Adrenal gland (tissue), 9 donors: ENCODE measurements at regions not wholly inside any gene's neighbourhood (a gene's known extent, or its start where the extent isn't known, plus 50 kb on each side); places are given as distances from the start of the nearest gene placed in this dataset.

Experiments used
- DNase-seq, 7 donors: peaks; one replicate each; pipeline ENCODE4 v3.0.0-alpha.2; 2019 to 2020
- H3K27ac ChIP-seq, 5 donors: fragments of 200-600 bp; sonication (generic) in 4 of 5; 1 replicate in 3 of 5; 2 replicates in 2 of 5; pipeline versions ENCODE4 v1.5.1 to v1.8.0; 2016 to 2020; ENCODE audit warnings: mild to moderate bottlenecking in 1 of 5
- H3K27me3 ChIP-seq: fragments of 200-600 bp; 2 replicates; pipeline ENCODE4 v1.8.0; 2021
- H3K36me3 ChIP-seq, 2 donors: fragments of 200-600 bp; replicated peaks in 1 of 2; 1 replicate in 1 of 2; 2 replicates in 1 of 2; pipeline versions ENCODE4 v1.5.1 to v1.8.0; 2018 to 2022
- H3K4me1 ChIP-seq, 2 donors: fragments of 200-600 bp; replicated peaks in 1 of 2; 1 replicate in 1 of 2; 2 replicates in 1 of 2; pipeline versions ENCODE4 v1.5.1 to v1.8.0; 2018 to 2021
- H3K4me3 ChIP-seq, 4 donors: fragments of 200-600 bp; sonication (generic) in 3 of 4; one replicate each; pipeline ENCODE4 v1.5.1; 2016 to 2018
- H3K9me3 ChIP-seq, 3 donors: fragments of 200-600 bp; sonication (generic) in 1 of 3; replicated peaks in 1 of 3; 1 replicate in 2 of 3; 2 replicates in 1 of 3; pipeline versions ENCODE4 v1.5.1 to v1.8.0; 2016 to 2021
- CTCF ChIP-seq, 6 experiments: fragments of 450-650 bp in 4 of 6; fragments of 200-600 bp in 2 of 6; sonication (generic) in 1 of 6; IDR thresholded peaks; 1 replicate in 5 of 6; 2 replicates in 1 of 6; pipeline versions ENCODE4 v1.5.1 to v1.8.0; 2016 to 2021; ENCODE audit warnings: antibody characterized with exemption in 6 of 6, mild to moderate bottlenecking in 2 of 6, moderate library complexity in 1 of 6
- POLR2A ChIP-seq, 2 donors: fragments of 450-650 bp; IDR thresholded peaks; one replicate each; pipeline ENCODE4 v1.6.1; 2017; ENCODE audit warnings: antibody characterized with exemption in 2 of 2, mild to moderate bottlenecking in 2 of 2, moderate library complexity in 1 of 2
- WGBS, 4 donors: extraction: QIAGEN DNeasy Blood & Tissue Kit in 2 of 4; methylation state at CpG; one replicate each; pipeline versions ENCODE4 v1.1.5 to v1.1.7; 2013 to 2017; 5-methylcytosine and 5-hydroxymethylcytosine counted together
- intact Hi-C, 2 donors: fragments of 100-400 bp; cut with DNase I; formaldehyde crosslinking; loops; one replicate each; pipeline versions ENCODE4 v1.14.1 to v1.15.0; 2022 to 2023
- donor health status: healthy with polysubstance abuse.
- donor health status: Bipolar disorder and iron deficiency.
- donor health status: DM: yes; HTN: yes; CAD: no.
- donor health status: DM: no; HTN: no; CAD: no.
- donor health status: DM: no; HTN: no; CAD: no.

GRCh38 chr15:77720655-77721054 is 87.9 kb upstream of the LINGO1 start:
- H3K9me3 ChIP-seq: no peaks in the 10 kb centered on the region
- H3K27me3 ChIP-seq: peaks cover 5% of the 10 kb centered on the region
- H3K4me3 ChIP-seq: no peak overlapping the region
- H3K27ac ChIP-seq: no peak overlapping the region
- TF ChIP-seq CTCF (IDR thresholded peaks at IDR 0.05): no peak
- no peak for TF ChIP-seq POLR2A (IDR thresholded peaks at IDR 0.05)
- 66 to 75% (median 70%) methylated on average over 9 to 10 of the region's 10 CpGs for WGBS, 4 donors
- intact Hi-C loops: no loop called here
- no peak for DNase-seq
- no peaks in the 10 kb centered on the region for H3K36me3 ChIP-seq
- H3K4me1 ChIP-seq: no peaks in the 10 kb centered on the region

- no peaks in the 10 kb centered on the region for H3K4me1 ChIP-seq
- no peak for DNase-seq
- H3K27me3 ChIP-seq: peaks cover 5% of the 10 kb centered on the region
- H3K9me3 ChIP-seq: no peaks in the 10 kb centered on the region
- H3K27ac ChIP-seq: no peak overlapping the region
- WGBS, 4 donors: 75 to 84% (median 79%) methylated on average over 15 of the region's 15 CpGs
- TF ChIP-seq CTCF (IDR thresholded peaks at IDR 0.05) (no peak), POLR2A (IDR thresholded peaks at IDR 0.05) (no peak)
- no peaks in the 10 kb centered on the region for H3K36me3 ChIP-seq
- no peak overlapping the region for H3K4me3 ChIP-seq
- intact Hi-C loops: no loop called here
These were observed 87.5 kb upstream of the LINGO1 start for GRCh38 chr15:77720173-77720572.

GRCh38 chr15:77719450-77719849 is 86.7 kb upstream of the LINGO1 start:
- Histone ChIP-seq H3K4me1 (no peaks in the 10 kb centered on the region), H3K27me3 (peaks cover 5% of the 10 kb centered on the region), H3K9me3 (no peaks in the 10 kb centered on the region), H3K4me3 (no peak overlapping the region), H3K36me3 (no peaks in the 10 kb centered on the region), H3K27ac (no peak overlapping the region)
- TF ChIP-seq CTCF (IDR thresholded peaks at IDR 0.05): no peak
- TF ChIP-seq POLR2A (IDR thresholded peaks at IDR 0.05): no peak
- WGBS, 4 donors: 76 to 86% (median 82%) methylated on average over 10 to 11 of the region's 11 CpGs
- intact Hi-C loops: no loop called here
- DNase-seq: no peak

GRCh38 chr15:77717333-77717990 is 84.8 kb upstream of the LINGO1 start:
- Histone ChIP-seq H3K4me3 (no peak overlapping the region), H3K9me3 (no peaks in the 10 kb centered on the region), H3K36me3 (no peaks in the 10 kb centered on the region), H3K27me3 (peaks cover 5% of the 10 kb centered on the region), H3K4me1 (no peaks in the 10 kb centered on the region), H3K27ac (no peak overlapping the region)
- TF ChIP-seq CTCF (IDR thresholded peaks at IDR 0.05) (no peak), POLR2A (IDR thresholded peaks at IDR 0.05) (no peak)
- WGBS, 4 donors: 27 to 49% (median 41%) methylated on average over 7 to 14 of the region's 14 CpGs
- intact Hi-C loops: no loop called here
- no peak for DNase-seq
